HG03442 (cell line): ENCODE measurements at regions not wholly inside any gene's neighbourhood (a gene's known extent, or its start where the extent isn't known, plus 50 kb on each side); places are given as distances from the start of the nearest gene placed in this dataset.
"Not testable (repeated sequence)": the region's sequence is repeated elsewhere in the genome, so short reads cannot be mapped to it uniquely, and the experiment has no call there.

Source experiments
- ATAC-seq: cut with Tn5 transposase; IDR thresholded peaks from one replicate; pipeline ENCODE4 v1.9.1; 2021; ENCODE audit warnings: mild to moderate bottlenecking, moderate library complexity; ENCODE audit not compliant: unreplicated experiment

DNA sequence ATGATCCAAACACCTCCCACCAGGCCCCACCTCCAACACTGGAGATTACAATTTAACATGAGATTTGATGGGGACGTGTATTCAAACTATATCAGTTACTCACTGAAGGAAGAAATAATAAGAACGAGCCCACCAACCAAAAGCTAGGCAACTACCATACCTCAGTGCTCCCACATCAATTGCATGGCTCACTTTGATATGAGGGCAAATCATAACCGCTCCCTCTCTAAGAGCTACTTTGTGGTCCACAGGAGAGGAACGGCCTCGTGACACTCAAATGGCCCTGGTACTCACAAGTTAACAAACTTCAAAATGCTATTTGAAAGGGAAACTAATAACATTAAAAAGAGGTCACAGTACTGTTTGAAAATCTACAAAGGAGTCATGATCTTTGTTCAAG is 170.7 kb upstream of the SLC7A11 start:
- no peak for ATAC-seq

DNA sequence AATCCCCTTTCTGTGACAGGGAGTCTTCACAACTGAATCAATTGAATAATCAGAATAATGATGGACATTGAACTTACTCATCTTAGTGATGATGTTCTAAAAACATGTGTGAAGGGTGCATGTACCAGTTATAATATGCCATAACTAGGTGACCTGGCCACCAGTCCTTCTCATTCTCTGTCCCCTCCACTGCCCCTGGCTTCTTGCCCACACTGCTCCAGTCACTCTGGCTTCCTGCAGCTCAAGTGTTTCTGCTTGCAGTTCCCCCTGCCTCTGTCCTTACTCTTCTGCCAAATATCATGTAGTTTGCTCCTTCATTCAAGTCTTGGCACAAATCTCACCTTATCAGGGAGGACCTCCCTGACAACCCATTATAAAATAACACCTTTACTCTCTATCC is 168.1 kb upstream of the SLC7A11 start:
- ATAC-seq, result no peak

DNA sequence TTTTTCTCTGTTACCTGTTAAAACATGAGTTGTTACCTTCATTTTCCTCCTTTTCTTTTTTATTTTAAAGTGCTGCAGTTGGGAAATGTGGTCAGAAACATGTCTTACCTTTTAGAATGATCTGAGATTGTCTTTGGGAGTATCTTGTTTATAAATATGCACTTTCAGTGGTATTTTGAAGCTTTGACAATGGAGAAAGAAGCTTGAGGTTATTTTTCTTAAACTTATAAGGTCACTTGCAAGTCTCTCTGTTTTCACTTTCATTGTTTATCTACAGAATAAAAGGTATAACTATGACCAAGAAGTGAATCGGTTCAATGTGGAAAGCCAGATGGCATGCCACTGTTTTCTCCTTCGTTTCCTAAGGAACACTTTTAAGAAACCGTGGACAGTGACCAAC is 167.5 kb upstream of the SLC7A11 start:
- ATAC-seq, result peak; percentile 41

DNA sequence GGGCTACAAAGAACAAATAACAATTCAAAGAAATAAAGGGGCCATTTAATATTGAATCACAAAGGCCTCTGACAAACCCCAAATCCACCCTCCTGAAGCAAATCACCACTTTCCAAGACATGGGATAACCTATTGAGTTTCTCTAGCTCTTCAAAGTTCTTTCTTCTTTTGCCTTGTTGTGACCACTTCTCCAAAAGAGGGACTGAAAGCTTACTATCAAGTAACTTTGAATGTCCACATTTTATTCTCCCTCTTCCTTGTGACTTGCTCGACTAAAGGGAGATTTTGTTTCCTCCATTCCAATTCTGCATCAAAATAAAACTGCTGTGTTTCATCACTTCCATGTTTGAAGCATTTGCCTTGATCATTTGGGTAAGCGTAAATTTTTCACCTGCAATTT is 166.6 kb upstream of the SLC7A11 start:
- no peak for ATAC-seq

DNA sequence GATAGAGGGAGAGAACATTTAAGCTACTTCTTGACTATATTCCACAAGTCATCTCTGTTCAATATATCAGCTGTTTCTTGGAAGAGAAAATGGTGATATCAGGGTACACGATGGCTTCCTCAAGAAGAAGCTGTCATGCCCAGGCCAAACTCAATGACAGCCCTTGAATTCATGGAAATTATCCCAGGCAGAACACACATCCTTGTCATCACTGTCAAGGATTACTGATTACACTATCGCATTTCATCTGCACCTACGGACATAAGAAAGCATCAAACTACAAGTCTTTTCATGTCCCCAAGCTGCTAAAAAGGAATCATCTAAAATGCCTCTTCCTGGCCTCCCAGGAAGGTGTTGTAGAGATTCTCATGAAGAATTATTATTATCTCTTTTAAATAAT is 165.2 kb upstream of the SLC7A11 start:
- ATAC-seq, result no peak

DNA sequence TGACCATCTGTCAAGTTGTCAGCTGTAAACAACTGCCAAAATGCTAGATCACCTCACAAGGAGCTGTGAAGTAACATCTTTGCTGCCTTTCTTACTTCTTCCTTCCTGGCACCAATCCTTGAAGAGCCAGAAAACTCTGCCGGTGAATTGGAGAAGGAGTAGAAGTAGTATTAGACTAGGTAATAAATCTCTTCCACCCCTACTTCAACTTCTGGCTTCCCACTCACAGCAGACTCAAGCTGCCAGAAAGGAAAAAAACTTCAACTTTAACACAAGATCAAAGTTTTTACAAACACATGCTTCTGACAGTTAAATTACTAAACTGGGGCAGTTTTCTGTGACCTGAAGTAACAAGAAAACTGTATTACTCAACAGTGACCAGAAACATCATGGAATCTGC is 164.7 kb upstream of the SLC7A11 start:
- no peak for ATAC-seq

DNA sequence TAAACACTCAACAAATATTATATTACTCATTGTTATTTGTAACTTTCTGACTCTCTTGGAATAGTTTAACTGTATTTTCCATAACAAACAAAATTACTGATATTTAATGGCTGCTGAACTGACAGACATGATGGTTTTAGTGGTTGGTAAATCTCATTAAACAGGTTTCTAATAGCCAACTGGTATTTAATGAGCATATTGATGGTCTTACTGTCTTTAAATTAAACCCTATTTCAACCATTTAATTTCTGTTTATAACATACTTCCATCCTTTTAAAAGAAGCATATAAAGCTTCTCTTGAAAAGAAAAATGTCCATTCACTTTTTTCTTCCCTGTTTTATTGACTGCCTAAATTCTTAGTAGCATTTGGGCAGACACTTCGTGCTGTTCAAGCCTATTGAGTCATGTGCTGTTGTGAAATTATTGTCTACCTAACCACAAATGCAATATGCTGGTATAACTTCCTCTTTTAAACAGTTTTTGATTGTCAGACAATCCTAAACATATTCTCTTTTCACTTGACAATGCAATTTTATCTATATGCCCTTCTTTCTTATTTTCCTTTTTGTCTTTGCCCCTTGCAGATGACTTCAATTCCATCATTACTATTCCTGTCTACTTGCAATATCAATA is 163.9 kb upstream of the SLC7A11 start:
- ATAC-seq, result peak; percentile 64

DNA sequence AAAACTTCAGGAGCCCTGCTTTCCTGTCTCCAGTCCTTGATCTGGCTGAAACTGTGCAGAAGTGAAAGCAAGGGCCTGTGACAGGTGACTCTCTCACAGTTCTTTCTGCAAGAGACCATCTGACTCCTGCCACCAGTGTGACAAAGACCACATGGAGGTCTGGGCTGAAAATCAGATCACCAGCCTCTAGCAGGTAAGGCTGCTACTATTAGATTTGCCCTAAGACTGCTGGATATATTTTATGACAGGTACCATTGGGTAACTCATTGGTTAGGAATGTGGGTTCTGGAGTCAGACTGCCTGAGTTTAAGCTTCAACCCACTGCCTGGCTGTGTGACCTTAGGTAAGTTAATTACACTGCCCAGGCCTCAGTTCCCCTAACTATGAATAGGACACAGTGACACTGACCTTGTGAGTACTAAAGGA is 163.3 kb upstream of the SLC7A11 start:
- ATAC-seq, result peak; percentile 75

DNA sequence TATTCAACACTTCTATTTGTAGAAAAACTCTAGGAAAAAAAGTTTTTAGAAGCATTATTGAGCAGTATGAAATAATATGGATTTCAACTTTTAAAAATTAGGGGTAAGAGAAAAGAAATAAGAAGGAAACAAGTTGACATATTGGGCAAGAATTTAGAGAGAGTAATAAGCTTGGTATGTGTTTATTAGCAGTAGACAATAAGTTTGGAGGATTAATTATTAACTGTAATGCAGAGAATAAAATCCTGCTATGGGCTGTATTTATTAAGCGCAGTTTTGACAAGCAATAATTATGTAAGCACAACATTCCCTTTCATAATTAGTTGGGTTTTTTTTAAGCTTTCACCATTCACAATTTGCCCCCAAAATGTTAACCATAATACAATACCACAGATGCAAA is 162.7 kb upstream of the SLC7A11 start:
- ATAC-seq, result no peak

DNA sequence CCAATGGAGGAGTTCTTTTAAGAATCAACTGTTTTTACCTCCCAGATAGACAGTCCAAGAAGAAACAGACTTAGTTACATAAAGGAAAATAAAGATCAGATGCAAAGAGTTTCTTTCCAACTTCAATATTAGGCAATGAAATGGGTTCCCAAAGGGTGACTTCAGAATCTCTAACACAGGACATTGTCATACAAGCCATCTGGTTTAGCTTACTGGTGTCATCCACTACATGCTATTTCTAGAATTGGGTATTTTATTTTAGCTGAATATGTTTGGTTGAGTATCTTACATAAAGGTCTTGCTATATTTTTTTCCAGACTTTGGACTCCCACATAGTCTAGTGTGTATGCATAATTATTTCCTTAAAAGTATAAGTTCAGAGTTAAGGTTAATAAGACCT is 162.1 kb upstream of the SLC7A11 start:
- ATAC-seq, result no peak

DNA sequence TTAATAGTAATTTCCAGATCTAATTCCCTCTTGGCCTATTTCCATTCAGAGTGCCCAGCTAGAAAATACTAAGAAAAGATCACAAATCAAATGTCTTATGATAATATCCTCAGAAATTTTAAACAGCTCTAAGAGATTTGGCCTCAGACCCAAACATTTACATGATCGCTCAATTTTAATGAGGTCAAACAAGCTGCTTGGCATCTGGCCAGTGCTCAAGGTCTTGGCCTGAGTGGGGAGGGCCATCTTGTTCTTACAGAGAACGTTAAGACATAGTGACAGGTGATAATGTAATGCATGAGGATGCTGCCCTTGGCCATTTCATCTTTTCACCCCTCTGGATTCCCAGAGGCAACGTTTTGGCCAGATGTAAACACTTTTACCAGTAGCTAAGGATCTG is 159.2 kb upstream of the SLC7A11 start:
- ATAC-seq, result no peak

DNA sequence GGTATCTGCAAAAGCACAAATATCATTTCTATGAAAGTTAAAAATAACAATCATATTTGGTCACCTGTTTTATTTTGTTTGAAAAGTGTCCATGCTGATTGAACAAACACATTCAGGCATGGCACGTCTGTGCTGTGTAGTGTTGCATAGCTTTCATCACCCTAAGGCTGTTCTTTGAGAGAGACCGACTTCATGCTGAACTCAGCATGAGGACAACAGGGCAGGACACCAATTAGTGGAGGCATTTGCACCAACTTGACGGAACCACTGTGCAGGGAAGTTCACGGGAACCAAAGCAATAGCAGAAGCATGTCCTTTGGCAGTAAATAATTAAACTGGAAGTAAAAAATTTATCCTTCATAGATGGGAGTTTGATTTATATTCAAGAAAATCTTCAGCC is 158.4 kb upstream of the SLC7A11 start:
- ATAC-seq, result no peak

DNA sequence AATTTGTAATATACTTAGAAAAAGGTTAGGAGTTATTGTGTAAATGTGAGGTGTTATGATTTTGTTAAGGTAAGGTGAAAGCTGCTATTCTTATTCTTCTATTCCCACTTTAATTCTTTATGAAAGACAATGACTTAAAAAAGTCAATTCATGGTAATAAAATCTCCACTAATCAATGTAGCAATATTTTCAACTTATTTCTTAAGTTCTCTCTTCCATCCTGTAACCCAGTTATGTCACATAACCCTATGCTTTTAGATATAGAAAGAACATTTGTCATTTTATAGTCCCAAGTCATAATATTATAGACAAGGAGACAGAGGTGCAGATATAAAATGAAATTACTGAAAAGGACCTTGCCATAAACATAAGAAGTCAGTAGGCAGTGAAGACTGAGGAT is 157.9 kb upstream of the SLC7A11 start:
- no peak for ATAC-seq

DNA sequence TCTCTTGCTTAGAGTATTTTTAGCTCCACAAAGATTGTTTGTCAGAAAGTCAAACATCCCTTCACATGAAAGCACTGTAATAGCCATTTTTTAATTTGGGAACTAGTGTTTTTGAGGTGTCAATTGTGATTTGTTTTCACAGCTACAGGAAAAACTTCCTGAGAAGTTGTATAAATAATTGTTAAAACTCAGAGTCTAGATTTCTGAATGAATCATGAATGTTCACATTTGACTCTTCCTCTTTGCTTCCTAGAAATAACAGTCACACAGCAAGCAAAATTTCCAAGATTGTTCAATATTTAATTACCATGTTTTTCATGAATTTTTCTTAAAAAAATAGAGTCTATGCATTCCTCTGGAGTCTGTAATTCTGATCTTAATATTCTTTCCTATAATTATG is 156.9 kb upstream of the SLC7A11 start:
- ATAC-seq, result no peak

DNA sequence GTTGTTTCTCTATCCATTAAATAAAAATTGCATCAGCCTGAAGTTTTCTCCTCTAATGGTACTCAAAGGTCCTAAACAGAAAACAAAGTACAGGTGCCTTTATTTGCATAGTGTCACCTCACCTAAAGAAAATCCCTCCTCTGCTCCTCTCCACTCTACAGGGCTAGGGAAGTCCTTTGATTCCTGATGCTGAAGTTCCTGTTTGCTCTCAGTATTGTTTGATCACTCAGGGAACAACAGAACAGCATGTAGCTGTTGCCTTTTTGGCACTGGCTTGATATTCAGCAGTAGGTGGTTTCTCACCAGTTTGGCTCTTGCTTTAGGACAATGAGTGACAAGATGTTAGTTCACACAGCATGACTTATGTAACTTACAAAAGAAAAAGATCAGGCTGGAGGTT is 156.2 kb upstream of the SLC7A11 start:
- no peak for ATAC-seq

DNA sequence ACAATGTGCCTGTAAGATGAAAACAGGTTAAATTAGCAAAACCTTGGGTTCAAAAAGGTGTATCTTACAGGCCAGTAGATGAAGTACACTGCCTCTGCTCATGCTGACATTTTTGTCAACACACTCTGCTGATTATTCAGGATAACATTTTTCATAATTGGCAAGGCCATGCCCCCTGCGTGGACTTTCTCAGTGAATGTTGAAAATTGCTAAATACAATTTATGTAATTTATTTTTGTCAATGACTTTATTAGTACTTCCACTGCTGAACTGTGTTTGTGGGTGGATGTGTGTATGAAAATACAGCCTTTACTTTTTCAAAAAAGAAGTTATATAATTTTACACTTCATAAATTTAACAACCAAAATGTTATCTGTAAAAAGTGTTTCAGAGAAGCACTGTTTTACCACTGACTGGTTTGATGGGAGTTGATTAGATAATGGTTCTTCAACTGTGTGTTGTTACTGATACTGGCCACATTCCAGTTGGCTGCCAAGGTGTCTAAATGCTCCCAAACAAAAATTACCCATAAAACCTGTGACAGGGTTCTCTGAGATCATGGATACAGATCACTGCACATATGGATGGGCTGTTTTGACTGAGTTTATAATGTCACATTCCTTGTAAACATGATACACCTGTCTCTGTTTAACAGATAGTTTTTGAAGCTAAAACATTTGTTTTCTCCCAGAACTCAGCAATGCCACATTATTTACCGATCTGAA is 151.9 kb upstream of the SLC7A11 start:
- no peak for ATAC-seq

DNA sequence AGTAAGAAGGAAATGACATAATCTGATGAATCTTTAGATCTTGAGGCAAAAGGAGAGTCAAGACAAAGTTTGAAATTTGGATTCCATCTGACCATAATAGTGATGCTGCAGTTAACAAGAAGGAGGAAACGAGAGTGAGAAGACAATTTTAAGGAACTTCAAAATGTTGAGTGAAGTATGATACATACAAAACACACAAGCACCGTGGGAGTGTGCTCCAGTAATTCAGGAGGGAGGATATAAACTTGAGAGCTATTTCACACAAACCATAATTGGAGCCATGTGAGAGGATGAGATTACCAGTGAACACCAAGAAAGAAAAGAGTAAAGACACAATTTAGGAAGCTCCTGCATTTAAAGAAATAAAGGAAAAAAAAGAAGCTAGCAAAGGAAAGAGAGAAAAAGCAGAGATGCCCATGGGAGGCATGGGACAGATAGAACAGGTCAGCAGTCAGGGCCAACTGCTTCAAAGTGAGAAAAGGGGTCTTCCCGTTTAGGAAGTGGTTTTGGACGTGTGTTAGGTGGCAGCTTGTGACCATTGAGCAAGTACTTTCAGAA is 150.7 kb upstream of the SLC7A11 start:
- ATAC-seq, result peak; percentile 66

DNA sequence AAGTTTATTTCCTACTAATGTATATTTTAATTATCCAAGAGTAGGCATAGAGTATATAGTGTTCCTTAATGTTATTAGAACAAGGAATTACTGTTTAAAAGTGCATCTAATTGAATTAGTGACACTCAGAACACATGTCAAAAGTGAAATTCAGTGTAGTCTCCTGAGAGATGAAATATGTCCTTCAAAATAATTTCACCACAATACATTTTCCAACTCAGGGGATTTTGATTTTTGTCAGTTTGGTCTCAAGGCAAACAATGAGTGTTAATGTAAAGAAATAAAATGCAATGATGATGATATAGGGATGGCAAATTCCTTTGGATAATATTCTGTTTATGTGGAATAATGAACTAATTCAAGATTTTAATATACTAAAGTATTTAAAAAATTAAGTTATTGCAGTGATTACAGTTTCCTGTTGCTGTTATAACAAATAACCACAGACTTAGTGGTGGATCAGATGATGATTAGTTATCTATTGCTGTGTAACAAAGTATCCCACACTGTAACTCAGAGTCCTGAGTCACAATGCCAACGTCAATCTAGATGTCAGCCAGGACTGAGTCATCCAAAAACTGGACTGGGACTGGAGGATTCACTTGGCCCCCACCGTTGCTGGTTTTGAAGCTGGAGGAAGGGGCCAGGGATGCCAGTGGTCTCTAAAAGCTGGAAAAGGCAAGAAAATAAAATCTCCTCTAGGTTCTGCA is 148.0 kb upstream of the SLC7A11 start:
- no peak for ATAC-seq

DNA sequence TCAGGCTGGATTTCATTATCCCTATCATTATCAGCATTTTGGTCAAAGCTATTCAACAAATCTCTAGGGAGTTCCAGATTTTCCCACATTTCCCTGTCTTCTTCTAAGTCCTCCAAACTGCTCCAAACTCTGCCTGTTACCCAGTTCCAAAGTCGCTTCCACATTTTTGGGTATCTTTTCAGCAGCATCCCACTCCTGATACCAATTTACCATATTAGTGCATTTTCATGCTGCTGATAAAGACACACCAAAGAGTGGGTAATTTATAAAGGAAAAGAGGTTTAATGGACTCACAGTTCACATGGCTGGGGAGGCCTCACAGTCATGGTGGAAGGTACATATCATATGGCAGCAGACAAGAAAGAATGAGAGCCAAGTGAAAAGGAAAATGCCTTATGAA is 132.8 kb upstream of the SLC7A11 start:
- no peak for ATAC-seq

DNA sequence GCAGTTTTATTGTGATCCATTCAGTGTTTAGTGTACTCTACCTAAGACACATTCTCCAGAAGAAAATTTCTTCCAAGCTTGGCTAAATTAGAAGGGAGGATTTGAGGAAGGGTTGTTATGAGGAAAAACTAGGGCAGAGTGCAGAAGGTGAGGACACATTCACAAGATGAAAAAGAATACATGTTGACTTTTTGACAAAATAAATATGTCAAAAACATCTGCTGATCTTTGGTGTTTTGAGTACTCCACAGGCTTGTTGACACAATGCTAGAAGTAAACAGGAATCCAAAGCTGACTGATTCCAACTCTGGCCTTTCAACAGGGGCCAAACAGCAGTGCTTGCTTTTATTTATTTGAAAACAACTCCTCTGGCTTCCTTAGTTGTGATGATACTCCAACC is 125.8 kb upstream of the SLC7A11 start:
- no peak for ATAC-seq

DNA sequence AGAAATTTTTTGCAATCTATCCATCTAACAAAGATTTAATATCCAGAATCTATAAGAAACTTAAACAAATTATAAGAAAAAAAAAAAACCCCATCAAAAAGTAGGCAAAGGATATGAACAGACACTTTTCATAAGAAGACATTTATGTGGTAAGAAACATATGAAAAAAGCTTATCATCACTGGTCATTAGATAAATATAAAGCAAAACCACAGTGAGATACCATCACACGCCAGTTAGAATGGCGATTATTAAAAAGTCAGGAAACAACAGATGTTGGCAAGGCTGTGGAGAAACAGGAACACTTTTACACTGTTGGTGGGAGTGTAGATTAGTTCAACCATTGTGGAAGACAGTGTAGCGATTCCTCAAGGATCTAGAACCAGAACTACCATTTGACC is 110.3 kb upstream of the SLC7A11 start:
- not testable (repeated sequence) for ATAC-seq

DNA sequence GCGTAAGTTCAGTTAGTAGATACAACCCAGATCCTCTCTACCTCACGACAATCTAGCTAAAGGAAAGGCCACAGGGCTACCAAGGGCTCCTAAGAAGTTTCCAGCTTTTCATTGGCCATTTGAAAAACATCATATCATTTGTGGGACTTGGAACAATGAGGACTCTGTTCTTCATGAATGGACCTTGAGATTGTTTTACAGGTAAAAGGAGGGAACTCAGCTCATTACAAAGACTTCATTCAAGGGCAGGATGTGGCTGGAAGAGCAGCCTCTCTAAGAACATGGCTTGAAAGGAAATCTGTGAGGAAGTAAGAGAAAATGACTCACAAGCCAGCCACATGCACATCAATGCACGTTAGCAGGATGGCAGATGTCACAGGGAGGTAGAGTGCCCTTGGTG is 105.9 kb upstream of the SLC7A11 start:
- peak; percentile 79 for ATAC-seq
